HG03039 (cell line): ENCODE measurements at regions not wholly inside any gene's neighbourhood (a gene's known extent, or its start where the extent isn't known, plus 50 kb on each side); places are given as distances from the start of the nearest gene placed in this dataset.
"Not testable (repeated sequence)": the region's sequence is repeated elsewhere in the genome, so short reads cannot be mapped to it uniquely, and the experiment has no call there.

Source experiments
- ATAC-seq: cut with Tn5 transposase; IDR thresholded peaks from one replicate; pipeline ENCODE4 v1.9.1; 2021; ENCODE audit warnings: mild to moderate bottlenecking, moderate library complexity; ENCODE audit not compliant: unreplicated experiment

DNA sequence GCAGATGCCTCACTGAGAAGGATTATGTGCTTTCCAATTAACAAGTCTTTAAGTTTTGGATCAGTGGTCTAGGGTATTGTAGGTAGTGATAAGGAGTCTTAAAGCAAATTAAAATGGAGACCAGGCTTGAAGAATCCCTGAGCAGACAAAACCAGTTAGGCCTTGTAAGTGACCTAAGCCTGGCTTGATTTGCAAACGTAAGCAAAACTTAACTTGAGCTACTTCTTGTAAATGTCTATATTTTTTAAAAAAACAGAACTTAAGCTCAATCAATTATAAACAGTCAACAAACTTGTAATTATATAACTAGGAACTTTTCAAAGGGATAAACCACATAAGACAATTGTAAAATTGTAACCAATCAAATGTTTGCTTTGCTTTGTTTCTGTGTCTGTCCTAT, 72.7 kb upstream of the NALF2 start:
- no peak for ATAC-seq

DNA sequence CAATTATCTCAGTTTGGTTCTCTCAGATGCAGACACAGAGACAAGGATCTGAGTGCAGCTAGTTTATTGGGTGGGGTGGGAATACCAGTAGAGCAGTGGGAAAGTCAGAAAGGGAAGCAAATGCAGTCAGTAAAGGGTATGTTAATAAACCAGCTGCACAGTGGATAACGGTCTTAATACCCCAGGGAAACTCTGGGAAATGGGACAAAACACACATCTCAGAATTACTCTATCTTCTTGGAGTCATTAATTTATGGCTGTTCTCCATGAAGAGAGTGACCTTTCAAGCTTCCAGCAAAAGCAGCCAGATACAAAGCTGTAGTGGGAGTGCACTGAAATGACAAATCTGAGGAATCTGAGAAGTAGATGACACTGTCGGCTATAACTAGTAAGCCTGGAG, 73.3 kb upstream of the NALF2 start:
- ATAC-seq: no peak

DNA sequence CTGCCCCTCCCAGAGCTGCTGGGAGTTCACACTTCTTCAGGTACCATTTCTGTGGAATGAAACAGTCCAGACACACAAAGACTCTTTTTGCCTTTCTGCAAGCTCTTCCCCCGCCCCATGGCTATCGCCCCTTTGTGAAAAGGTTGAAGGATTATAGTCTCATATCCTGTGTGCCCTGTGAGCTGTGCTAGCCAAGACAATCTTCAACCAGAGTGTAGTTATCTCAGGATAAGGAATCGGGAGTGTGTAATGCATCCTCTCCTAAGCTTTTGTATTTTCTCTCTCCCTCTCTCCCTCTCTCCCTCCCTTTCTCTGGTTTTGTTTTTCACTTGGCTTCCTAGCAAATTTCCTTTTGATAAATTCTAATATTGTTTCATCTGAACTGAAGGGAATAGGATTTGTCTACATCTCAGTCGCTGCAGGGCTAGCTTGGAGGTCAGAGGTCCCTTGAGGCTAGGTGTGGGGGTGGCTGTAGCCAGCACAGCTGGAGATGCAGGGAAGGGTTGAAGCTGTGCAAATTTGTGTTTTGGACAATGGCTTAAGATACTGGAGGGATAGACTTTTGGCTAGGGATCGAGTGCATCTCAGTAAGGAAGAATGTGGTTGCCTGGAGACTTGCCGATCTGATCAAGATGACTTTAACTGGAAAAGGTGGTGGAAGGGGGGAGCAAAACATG, 74.6 kb upstream of the NALF2 start:
- ATAC-seq: no peak

DNA sequence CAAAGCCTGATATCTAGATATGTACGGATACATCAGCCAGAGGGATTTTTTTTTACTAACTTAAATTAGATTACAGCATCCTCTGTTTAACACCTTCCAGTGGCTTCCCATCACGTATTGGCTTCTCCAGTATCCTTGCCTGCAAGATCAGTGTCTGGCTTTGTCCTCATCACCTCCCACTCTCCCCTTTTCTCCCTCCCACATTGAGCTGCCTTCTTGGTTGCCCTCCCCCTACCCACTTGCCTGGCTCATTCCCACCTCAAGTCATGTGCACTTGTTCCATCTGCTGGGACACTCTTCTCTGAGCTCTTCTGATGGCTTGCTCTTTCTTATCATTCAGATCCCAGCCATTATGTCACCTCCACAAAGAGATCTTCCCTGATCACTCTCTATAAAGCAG, 75.9 kb upstream of the NALF2 start:
- ATAC-seq: no peak

DNA sequence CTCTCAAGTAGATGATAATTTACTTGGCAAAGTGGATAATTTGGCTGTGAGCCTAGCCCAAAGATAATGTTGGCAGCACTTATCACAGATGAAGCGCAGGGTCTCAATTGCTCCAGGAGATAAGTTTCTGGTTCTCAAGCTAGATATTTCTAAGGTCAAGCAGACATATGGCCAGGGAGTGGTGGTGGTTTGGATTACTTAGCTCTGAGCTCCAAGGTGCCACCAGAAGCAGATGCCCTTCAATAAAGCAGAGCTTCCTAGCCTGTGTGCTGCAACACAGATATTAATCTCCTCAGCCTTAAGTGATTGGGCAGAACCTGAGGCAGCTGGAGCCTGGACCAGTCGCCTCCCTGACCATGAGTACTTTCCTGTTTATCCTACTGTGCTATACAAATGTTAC, 79.2 kb upstream of the NALF2 start:
- no peak for ATAC-seq

DNA sequence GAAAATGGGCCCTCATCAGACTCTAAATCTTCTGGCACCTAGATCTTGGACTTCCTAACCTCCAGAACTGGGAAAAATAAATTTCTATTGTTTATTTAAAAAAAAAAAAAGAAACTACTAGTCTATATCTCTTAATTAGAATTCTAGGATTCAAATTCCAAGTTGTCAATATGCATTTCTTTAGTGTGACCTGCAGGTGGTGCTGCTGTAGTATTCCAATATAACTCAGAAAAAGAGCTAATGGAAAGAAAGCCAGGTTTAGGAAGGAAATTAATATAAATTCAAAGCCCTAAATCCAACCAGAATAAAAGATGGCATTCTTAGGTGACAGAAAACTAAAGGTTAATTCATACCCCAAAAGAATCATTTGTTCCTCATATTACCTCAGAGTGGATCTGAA, 80.0 kb upstream of the NALF2 start:
- no peak for ATAC-seq

DNA sequence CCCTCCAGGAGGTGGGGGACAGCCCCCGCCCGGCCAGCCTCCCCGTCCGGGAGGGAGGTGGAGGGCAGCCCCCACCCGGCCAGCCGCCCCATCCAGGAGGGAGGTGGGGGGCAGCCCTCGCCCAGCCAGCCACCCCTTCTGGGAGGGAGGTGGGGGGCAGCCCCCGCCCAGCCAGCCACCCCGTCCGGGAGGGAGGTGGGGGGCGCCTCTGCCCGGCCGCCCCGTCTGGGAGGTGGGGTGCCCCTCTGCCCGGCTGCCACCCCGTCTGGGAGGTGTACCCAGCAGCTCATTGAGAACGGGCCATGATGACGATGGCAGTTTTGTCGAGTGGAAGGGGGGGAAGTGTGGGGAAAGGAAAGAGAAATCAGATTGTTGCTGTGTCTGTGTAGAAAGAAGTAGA, 81.9 kb upstream of the NALF2 start:
- not testable (repeated sequence) for ATAC-seq

DNA sequence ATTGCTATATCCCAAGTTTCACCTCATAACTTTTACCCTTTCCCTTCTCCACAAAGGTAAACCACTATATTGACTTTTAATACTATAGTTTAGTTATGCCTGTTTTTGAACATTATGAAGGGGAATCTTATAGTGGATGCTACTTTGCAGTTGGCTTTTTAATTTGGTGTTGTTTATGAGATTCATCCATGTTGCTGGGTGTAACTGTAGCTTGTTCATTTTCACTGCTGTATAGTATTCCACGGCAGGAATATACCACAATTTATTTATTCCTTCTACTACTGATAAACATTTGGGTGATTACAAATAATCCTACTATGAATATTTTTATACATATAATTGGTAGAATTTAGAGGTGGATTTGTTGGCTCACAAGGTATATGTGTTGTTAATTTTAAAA, 88.4 kb upstream of the NALF2 start:
- no peak for ATAC-seq

DNA sequence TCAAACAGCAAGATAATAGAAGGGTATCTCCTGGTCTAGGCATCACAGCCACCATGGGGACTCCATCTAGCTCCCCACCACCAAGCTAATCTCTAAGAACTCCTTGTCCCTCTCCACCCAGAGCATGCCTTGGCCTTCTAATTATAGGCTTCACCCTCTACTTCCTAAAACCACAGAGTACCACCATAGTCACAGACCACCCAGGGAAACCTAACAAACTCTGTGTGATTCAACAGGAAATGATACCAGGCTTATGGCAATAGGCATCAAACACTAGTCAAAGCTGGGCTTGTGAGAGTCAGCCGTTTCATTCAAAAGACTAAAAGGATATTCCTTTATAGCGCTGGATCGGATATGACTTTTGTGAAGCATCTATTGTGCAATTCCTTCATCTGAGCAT, 91.5 kb upstream of the NALF2 start:
- no peak for ATAC-seq

DNA sequence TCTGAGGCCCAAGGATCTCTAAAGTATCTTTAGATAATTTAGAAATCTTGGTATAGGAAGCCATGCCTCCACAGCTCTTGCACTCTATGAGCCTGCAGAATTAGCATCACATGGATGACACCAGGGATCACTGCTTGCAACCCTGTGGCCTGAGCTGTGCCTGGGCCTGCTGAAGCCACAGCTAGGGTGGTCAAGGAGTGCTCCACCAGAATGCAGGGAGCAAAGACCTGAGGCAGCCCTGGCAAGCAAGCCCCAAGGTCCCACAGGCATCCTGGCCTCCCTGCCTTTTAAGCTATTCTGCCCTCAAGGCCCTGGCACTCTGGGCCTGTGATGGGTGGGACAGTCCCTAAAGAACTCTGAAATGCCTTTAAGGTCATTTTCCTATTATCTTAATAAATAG, 105.2 kb upstream of the NALF2 start:
- ATAC-seq: no peak

DNA sequence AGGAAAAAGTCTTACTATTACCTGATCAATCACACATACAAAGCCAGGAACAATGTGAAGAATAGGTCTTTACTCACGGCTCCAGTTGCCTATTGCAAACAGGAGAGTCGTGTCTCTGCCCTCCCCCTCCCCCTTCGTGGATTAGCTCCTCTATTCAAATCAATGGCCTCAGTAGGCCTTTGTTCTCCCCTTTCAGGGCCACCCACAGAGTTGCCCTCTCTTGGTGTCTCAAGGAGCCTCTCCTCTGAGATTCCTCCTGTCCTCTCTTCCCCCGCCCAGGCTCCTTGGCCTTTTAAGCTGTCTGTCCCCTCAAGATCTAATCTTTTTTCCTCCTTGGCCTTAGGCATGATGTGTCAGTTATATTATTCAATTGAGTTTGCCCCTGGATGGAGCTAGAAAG, 107.2 kb upstream of the NALF2 start:
- ATAC-seq: no peak

DNA sequence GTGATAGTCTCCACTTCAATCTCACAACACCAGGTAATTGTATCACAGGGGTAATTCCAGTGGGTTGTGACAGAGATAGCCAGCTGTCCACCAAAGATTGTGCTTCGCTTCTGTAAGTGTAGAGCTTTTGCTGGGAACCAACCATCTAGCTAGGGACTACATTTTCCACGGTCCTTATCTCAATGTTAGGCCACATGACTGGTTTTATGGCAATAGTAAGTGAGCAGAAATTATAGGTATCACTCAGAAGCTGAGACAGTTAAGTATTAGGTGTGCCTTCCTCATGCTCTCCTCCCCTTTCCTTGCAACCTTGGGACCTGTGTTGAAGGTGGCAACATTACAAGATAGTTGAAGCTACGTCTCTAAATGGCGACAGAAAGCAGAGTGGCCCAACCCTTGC, 108.8 kb upstream of the NALF2 start:
- no peak for ATAC-seq

DNA sequence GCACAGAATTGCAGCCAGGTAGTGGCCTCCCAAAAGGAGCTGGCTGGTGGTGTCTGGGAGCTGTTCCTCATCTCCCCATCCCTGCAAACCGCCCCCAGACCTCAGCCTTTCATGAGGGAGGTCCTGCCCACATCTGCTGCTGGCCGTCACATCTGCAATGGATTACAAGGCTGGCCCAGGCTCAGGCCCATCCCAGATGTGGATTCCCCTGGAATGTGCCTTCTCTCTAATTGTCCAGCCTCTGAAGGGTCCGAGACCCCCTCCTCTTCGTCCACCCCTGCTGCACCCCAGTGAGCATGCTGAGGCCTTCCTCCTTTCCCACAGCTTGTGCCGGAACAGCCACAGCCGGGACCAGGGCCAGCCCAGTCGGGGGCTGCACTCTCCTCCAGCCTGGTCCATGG, 115.0 kb upstream of the NALF2 start:
- ATAC-seq: no peak

DNA sequence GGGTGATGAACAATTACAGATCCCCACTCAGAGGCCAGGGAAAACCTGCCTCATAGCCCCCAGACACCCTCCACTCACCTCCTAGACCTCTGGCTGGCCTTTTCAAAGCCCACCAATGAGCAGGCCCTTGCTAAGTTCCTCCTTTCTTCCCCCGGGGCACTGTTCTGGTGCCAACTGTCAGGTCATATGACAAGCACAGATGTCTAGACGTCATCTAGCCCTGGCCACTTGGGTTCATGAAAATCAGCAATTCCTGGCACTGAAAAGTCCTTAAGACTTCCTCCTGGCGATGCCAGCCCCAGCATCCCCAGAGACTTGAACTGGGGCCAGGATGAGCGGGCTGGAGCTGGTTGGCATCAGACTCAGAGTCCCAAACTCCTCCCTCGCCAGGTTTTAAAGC, 115.6 kb upstream of the NALF2 start:
- ATAC-seq: no peak

DNA sequence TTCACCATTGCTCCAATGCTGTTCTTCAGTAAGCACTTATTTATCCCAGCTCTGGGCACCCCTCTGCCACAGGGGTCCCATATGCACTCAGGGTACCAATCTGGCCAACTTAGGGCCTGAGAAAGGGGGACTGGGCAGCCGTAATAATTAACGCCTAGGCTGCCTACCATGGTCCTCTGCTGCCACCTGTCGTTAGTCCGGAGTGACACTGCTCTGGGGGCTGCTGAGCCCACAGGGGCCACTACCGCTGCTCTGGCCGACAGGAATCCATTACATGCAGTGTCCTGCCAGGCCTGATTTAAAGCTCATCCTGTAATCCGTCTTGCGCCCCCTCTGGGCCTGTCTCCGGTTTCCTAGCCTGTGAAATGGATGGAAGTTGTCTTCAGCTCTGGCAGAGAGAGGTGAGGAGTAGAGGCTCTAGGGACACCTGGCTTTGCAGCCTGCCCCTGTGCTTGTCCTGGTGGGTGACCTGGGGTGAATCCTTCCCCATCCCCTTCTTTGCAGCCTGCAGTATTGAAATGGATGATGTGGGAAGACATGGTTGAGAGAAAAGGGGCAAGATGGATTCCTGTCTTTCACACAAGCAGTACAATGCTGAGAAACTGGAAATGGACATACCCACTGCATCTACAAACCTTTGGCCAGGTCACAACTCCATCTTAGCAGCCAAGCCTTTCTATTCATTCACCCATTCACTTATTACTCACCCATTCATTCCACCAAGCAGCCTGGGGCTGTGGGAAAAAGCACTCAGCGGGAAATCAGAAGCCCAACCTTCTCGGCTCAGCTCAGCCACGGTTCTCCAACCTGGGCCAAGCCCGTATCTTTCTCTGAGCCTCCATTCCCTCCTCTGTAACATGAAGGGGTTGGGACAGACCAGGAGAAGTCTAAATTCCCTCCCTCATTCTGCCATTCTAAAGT, 116.3 kb upstream of the NALF2 start:
- peak; percentile 54 for ATAC-seq

DNA sequence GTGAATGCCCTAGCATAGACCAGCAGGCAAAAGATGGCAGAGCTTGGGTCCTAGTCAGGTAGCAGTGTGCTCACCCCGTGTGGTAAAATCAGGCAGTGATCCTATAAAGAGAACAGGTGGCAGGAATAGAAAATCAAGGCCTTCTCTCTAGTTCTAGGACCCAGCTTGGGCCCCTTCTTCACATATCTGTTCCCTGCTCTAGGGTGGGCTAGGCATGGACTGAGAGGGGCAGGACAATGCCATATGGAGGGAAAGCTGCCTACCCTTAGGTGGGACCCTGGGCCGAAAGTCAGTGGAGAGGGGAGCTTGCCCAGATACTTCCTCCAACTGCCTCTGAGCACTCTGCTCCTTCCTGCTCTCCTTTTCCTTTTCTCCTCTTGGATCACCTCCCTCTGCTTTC, 117.4 kb upstream of the NALF2 start:
- no peak for ATAC-seq

DNA sequence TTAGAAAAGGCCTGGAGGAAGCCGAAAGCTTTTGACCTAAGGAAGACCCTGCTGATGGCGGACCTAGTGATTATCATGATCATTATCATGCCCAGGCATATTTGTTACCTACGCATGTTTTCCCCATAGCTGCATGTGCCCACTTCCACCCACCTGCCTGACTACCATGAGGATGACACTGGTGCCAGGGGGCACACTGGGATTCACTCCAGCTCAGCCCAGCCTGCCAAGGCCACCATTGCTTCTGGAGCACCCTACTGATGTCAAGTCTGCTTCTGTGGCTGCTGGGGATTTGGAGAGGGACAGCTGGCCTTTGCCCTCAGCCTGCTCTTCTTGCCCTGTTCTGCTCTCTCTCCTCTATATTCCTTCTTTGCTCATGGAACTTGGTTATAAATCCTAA, 124.7 kb upstream of the NALF2 start:
- ATAC-seq: no peak

DNA sequence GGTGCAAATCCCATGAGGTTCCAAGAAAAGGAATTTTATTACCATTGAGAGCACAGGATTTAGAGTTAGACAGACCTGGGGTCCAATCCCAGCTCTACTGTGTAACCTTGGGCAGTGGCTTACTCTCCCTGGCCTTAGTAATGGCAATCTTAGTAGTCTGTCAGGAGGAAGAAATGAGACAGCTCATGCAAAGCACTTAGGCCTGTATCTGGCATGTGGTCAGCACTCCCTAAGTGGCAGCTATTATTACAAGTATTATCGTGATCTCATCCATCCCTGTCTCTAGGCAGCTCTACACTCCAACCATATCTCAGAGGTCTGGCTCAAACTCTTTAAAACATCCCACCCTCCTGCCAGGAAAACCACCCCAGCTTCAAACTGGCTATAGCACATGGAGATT, 129.6 kb upstream of the NALF2 start:
- no peak for ATAC-seq

DNA sequence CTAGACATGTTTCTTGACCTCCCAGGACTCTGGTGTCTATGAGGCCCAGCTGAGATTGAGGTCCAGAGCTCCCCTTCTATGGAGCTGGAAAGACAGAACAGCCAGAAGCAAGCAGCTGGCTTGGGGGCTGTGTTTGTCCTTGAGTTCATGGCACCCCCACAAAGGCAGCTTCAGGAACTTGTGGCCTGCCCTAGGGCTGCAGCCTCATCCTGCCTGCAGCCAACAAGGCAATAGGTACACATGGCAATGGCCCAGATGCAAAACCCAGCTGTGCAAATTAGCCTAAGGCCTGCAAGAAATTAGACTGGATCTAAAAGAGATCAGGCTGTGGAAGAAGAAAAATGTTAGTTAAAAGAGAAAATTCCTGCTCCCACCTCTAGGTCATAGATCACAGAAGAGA, 131.7 kb upstream of the NALF2 start:
- ATAC-seq: no peak

DNA sequence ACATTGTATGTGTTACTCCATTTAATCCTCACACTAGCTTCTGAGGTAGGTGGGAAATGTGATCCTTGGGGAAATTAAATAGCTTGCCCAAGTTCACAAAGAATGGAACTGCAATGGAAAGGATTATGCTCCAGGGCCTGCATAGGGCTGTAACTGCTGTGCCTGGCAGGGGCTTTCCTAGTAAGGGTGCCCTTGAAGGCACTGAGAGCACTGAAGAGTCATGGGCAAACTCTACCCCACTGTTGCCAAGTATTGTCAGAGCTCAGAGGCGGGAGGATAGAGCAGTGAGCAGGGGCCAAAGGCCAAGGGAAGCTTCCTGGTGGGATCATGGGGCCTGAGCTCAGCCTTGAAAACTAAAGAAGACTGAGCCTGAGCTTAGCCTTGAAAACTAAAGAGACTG, 133.0 kb upstream of the NALF2 start:
- no peak for ATAC-seq

DNA sequence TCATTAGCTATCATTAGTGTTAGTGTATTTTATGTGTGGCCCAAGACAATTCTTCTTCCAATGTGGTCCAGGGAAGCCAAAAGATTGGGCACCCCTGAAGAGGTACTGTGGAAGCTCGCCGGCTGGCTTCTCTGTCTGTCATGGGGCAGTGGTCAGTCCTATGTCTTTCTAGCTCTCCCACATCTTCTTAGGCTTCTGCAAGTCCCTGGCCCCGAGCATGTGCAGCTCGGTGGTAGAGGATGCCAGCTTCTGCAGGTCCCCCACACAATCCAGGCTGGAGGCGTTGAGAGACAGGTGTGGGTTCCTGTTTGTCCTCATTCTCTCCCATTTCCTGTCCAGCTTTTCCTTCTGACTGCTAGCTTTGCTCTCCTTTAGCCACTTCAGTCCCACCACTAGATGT, 134.1 kb upstream of the NALF2 start:
- ATAC-seq: no peak

DNA sequence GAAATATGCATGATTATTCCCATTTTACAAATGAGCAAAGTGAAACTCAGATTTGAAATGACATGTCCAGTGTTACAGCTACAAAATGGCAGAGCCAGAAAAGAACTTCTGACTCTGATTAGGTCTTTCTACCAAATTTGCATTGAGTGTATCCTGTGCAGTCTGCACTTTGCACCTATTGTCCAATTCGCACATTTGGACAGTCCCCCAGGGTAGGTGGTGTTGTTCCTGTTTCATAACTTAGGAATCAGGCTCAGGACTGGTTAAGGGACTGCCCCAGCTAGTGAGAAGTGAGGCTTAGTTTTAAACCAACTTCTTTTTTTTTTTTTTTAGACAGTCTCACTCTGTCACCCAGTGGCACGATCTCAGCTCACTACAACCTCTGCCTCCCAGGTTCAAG, 137.9 kb upstream of the NALF2 start:
- ATAC-seq: no peak

DNA sequence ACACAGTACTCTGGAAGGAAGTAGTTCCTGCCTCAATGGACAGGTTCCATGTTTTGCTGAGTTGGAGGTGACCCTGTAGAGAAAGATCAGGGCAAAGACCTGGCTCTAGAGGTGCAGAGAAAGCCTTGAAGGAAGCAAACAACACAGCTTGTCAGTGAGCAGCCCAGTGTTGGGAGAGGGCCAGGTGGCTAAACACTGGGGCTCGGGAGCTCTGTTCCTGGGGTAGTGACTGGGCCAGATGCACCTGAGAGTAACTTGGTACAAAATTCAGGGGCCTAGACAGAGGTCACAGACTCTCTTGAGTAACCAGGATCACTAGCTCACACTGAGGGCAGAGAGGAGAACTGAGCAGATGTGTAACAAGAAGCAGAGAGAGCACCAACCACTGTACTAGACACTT, 138.4 kb upstream of the NALF2 start:
- no peak for ATAC-seq
